ENCODE measurements at regions not wholly inside any gene's neighbourhood (a gene's known extent, or its start where the extent isn't known, plus 50 kb on each side); places are given as distances from the start of the nearest gene placed in this dataset.

GRCh38 chr2:204332706-204333105 is 212.6 kb upstream of the PARD3B start:
- no peak for DNase-seq

GRCh38 chr2:204333861-204334260 is 211.4 kb upstream of the PARD3B start:
- no peak for DNase-seq

- DNase-seq: no peak
These were observed 209.7 kb upstream of the PARD3B start for GRCh38 chr2:204335451-204336058.

- DNase-seq: no peak
These were observed 209.0 kb upstream of the PARD3B start for GRCh38 chr2:204336153-204336744.

- DNase-seq: no peak
These were observed 207.6 kb upstream of the PARD3B start for GRCh38 chr2:204337638-204338037.

GRCh38 chr2:204339212-204339715 is 206.0 kb upstream of the PARD3B start:
- no peak for DNase-seq

- DNase-seq: no peak
These were observed 204.8 kb upstream of the PARD3B start for GRCh38 chr2:204340511-204340910.

GRCh38 chr2:204341887-204342276 is 203.4 kb upstream of the PARD3B start:
- no peak for DNase-seq

- no peak for DNase-seq
These were observed 201.6 kb upstream of the PARD3B start for GRCh38 chr2:204343685-204344084.

- DNase-seq: no peak
These were observed 201.2 kb upstream of the PARD3B start for GRCh38 chr2:204344119-204344518.

GRCh38 chr2:204346906-204347305 is 198.4 kb upstream of the PARD3B start:
- DNase-seq: no peak

- no peak for DNase-seq
These were observed 191.5 kb upstream of the PARD3B start for GRCh38 chr2:204353823-204354222.

GRCh38 chr2:204354442-204354856 is 190.8 kb upstream of the PARD3B start:
- no peak for DNase-seq

- DNase-seq: no peak
These were observed 189.6 kb upstream of the PARD3B start for GRCh38 chr2:204355688-204356087.

GRCh38 chr2:204356151-204356641 is 189.1 kb upstream of the PARD3B start:
- no peak for DNase-seq

- no peak for DNase-seq
These were observed 188.0 kb upstream of the PARD3B start for GRCh38 chr2:204357286-204357685.

- no peak for DNase-seq
These were observed 186.2 kb upstream of the PARD3B start for GRCh38 chr2:204359076-204359475.

- DNase-seq: no peak
These were observed 184.9 kb upstream of the PARD3B start for GRCh38 chr2:204360218-204361007.

- no peak for DNase-seq
These were observed 183.5 kb upstream of the PARD3B start for GRCh38 chr2:204361738-204362137.

GRCh38 chr2:204362581-204362980 is 182.7 kb upstream of the PARD3B start:
- no peak for DNase-seq

GRCh38 chr2:204363513-204363912 is 181.8 kb upstream of the PARD3B start:
- no peak for DNase-seq

- no peak for DNase-seq
These were observed 180.3 kb upstream of the PARD3B start for GRCh38 chr2:204364860-204365535.

GRCh38 chr2:204365811-204366210 is 179.5 kb upstream of the PARD3B start:
- DNase-seq: no peak

All from hippocampal formation (tissue), 2 donors.